M059J (cell line): ENCODE measurements at regions not wholly inside any gene's neighbourhood (a gene's known extent, or its start where the extent isn't known, plus 50 kb on each side); places are given as distances from the start of the nearest gene placed in this dataset.
"Not testable (repeated sequence)": the region's sequence is repeated elsewhere in the genome, so short reads cannot be mapped to it uniquely, and the experiment has no call there.

ENCODE experiments used
- DNase-seq: peaks from one replicate; pipeline ENCODE4 v3.0.0-alpha.2; 2012; ENCODE audit warnings: low read depth

- DNase-seq = peak; percentile 35
Observed at GRCh38 chr7:81478664-81479063, 291.2 kb downstream of the HGF start.

DNA sequence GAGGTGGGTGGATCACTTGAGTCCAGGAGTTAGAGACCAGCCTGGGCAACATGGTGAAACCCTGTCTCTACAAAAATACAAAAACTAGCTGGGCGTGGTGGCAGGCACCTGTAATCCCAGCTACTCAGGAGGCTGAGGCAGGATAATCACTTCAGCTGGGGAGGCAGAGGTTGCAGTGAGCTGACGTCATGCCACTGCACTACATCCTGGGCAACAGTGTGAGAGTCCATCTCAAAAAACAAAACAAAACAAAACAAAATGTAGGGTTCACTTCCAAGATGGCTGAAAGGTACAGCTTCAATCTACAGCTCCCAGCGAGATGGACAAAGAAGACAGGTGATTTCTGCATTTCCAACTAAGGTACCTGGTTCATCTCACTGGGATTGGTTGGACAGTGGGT, 291.6 kb downstream of the HGF start:
- DNase-seq = not testable (repeated sequence)

DNA sequence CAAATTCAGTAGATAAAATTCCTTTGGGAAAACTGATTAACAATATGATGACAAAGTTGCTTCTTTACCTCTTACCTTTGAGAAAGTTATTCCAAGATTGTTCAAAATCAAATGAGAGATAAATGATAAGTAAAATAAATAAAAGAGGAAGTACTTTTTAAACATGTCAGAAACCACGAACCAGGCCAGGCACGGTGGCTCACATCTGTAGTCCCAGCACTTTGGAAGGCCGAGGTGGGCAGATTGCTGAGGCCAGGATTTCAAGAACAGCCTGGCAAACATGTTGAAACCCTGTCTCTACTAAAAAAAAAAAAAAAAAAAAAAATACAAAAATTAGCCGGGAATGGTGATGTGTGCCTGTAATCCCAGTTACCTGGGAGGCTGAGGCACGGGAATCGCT, 296.6 kb downstream of the HGF start:
- DNase-seq = no peak

- DNase-seq = no peak
Observed at GRCh38 chr7:81470724-81471379, 299.0 kb downstream of the HGF start.

- peak; percentile 76 for DNase-seq
Observed at GRCh38 chr7:81469869-81470723, 299.8 kb downstream of the HGF start.

DNA sequence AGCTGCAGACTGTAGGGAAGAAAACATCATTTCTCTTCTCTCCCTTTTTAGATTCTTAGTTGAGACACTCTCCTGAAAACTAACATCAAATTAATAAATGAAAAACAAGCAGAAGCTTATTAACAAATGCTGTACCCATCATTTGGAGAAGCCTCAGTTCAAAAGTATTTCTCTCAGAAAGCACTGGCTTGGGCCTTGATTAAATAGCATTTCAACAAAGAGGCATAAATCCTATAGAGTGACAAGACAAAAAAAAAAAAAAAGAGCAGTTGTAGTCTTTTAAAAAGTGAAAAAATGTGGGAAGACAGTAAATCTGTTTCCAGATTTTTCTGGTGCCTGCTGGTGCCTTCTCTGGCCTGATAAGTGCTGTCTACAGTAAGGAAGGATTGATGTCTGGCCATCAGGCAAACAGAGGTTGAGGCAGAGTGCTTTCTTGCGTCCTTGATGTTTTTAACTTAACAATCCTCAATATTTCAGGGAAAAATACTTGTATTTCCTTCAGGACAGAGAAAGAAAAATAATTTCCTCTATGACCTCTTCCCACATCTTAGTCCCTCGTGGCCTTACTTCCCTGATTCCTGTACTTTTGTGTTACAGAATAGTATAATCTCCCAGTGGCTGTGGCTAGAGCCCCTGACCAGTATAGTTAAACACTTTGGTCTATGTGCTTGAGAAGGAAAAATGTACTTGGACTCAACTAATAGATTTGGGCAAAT, 300.5 kb downstream of the HGF start:
- no peak for DNase-seq

GRCh38 chr7:81468526-81468925, 301.3 kb downstream of the HGF start:
- no peak for DNase-seq

GRCh38 chr7:81467964-81468363, 301.9 kb downstream of the HGF start:
- DNase-seq = no peak

GRCh38 chr7:81462672-81463071, 307.2 kb downstream of the HGF start:
- DNase-seq = peak; percentile 53

DNA sequence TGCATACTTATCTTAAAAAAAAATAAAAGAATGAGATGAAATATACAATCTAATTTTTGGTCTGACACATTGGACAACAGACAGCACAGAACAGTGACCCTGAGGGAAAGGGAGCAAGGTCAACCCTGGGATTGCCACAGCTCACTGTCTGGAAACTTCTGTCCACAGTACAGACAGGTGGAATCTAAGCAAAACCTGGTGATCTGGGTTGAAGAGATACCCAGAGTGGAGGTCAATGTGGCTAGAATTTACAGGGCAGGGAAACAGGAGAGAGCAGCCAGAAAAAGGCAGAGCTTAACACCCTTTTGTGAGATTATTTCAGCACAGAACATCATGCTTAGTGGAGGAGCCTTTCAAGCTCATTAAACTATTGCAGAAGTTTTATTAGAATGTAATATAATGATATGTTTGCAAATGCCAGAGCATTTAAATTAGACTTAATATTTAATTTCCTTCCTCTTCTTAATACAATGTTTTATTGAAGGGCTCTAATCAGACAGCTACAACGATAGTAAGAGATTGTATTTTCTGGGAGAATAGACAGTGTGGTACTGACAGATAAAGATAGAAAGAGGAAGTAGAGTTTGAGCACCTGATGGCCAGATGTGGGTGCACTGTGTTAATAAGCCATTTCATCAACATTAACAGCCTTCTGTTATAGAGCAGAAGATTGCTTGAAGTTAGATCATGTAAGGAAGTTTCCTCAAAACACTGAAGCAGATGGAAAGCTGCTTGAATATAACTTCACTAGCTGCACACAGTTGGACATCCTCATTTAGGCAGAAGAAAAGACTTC, 309.4 kb downstream of the HGF start:
- DNase-seq = no peak

GRCh38 chr7:81459485-81459884, 310.4 kb downstream of the HGF start:
- no peak for DNase-seq

- DNase-seq = peak; percentile 51
Observed at GRCh38 chr7:81457852-81458522, 311.9 kb downstream of the HGF start.

DNA sequence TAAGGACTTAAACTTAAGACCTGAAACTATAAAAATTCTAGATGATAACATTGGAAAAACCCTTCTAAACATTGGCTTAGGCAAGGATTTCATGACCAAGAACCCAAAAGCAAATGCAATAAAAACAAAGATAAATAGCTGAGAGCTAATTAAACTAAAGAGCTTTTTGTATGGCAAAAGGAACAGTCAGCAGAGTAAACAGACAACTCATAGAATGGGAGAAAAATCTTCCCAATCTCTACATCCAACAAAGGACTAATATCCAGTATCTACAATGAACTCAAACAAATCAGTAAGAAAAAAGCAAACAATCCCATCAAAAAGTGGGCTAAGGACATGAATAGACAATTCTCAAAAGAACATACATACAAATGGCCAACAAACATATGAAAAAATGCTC, 316.1 kb downstream of the HGF start:
- peak; percentile 15 for DNase-seq

DNA sequence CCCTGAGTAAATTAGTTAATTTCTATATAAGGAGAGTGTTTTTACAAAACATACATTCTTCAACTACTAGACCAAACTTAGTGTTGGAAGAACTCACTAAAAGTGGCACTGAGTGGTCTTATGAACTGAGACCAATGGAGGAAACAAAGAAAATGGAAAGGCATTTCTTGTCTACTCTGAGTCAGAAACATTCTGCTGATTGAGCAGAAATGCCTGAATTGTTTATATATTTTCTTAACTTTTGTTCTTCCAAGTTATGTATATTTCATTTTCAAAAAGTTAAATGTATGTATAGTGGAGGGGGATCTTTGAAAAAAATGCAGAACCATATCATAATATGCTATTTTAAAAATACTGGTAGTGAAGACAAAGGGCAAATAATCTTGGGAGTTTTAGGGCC, 320.7 kb downstream of the HGF start:
- no peak for DNase-seq

GRCh38 chr7:81447351-81447952, 322.4 kb downstream of the HGF start:
- DNase-seq = peak; percentile 72

- no peak for DNase-seq
Observed at GRCh38 chr7:81446212-81446611, 323.6 kb downstream of the HGF start.

DNA sequence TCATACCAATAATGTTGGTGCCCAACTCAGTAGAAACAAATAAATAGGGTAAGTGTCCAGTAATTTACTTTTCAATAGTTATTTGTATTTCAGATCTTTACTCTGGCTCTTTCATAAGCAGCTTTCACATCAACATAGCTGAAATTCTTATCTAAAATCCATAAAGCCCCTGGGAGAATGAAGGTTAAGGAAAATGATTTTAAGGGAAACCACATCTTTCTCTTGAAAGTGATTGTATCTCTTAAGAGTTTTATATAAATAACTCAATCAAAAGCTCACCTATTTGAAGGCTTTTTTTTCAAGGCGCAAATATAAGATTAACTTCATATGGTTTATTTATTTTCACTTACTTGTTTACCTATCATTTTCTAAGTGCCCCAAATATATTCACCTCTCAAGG, 324.4 kb downstream of the HGF start:
- DNase-seq = no peak

- no peak for DNase-seq
Observed at GRCh38 chr7:81441750-81442149, 328.1 kb downstream of the HGF start.

GRCh38 chr7:81439591-81439990, 330.3 kb downstream of the HGF start:
- DNase-seq = peak; percentile 14

DNA sequence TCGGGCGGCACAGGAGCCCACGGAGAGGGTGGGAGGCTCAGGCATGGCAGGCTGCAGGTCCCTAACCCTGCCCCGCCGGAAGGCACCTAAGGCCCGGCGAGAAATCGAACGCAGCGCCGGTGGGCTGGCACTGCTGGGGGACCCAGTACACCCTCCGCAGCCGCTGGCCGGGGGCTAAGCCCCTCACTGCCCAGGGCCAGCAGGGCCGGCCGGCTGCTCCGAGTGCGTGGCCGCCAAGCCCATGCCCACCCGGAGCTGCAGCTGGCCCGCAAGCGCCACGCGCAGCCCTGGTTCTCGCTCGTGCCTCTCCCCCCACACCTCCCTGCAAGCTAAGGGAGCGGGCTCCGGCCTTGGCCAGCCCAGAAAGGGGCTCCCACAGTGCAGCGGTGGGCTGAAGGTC, 332.7 kb downstream of the HGF start:
- not testable (repeated sequence) for DNase-seq
